ENCODE measurements at regions not wholly inside any gene's neighbourhood (a gene's known extent, or its start where the extent isn't known, plus 50 kb on each side); places are given as distances from the start of the nearest gene placed in this dataset.

DNA sequence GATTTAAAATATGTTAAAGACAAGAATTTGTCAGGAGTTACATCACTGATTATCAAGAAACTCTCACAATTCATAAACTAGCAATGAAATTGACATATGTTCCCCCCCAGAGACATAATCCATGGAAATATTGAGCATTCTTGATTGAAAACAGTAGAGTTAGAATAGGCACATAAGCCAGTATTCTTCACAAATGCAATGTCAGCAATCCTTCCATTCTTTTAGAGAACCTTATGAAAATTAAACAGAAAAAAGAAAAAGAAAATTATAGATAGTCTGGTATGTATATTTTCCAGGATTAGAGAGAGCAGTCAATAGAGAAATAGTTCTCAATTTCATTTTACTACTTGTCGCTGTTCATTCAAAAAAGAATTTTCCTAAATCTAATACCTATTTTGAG lies 458.4 kb downstream of the EFNB2 start:
- ATAC-seq (no peak), DNase-seq (ENCODE audit: low spot score) (no peak)
- Mint-ChIP-seq H3K27me3 (ENCODE audit: insufficient read depth, low read depth, poor library complexity) (no peaks in the 10 kb centered on the region), H3K27ac (no peak overlapping the region), H3K36me3 (ENCODE audit: low read depth) (0 out of 3 replicates have a peak, but pooled peaks cover 4% of the 10 kb centered on the region), H3K4me1 (peaks cover 2% of the 10 kb centered on the region; the same call in 2 of the 3 replicates), H3K9me3 (peaks cover 3% of the 10 kb centered on the region; the same call in 1 of the 3 replicates), H3K4me3 (no peak overlapping the region)
- H4K20me1 ChIP-seq (replicated peaks; ENCODE audit: insufficient read depth): no peaks in the 10 kb centered on the region
- no peaks in the 10 kb centered on the region for H3K9me2 ChIP-seq (ENCODE audit: insufficient read depth)
- no peak overlapping the region for H3K4me3 ChIP-seq
- TF ChIP-seq, protein P1, sequence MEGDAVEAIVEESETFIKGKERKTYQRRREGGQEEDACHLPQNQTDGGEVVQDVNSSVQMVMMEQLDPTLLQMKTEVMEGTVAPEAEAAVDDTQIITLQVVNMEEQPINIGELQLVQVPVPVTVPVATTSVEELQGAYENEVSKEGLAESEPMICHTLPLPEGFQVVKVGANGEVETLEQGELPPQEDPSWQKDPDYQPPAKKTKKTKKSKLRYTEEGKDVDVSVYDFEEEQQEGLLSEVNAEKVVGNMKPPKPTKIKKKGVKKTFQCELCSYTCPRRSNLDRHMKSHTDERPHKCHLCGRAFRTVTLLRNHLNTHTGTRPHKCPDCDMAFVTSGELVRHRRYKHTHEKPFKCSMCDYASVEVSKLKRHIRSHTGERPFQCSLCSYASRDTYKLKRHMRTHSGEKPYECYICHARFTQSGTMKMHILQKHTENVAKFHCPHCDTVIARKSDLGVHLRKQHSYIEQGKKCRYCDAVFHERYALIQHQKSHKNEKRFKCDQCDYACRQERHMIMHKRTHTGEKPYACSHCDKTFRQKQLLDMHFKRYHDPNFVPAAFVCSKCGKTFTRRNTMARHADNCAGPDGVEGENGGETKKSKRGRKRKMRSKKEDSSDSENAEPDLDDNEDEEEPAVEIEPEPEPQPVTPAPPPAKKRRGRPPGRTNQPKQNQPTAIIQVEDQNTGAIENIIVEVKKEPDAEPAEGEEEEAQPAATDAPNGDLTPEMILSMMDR (conservative IDR thresholded peaks at IDR 0.05; ENCODE audit: low read depth in 2 of 2): no peak
- TF ChIP-seq CREB1 (CRISPR knock-in tag; IDR thresholded peaks at IDR 0.05; ENCODE audit: low read depth) (no peak), ZNF114 (CRISPR knock-in tag; IDR thresholded peaks at IDR 0.05) (no peak), EZH2 (IDR thresholded peaks at IDR 0.05; ENCODE audit: low read depth, unreplicated experiment) (no peak), JUNB (IDR thresholded peaks at IDR 0.05; ENCODE audit: unreplicated experiment) (no peak), EZH2phosphoT487 (IDR thresholded peaks at IDR 0.05; ENCODE audit: unreplicated experiment) (no peak), POLR2AphosphoS5 (IDR thresholded peaks at IDR 0.05; ENCODE audit: low read depth) (no peak), STAT1 (IDR thresholded peaks at IDR 0.05; ENCODE audit: unreplicated experiment) (no peak), ZNF331 (CRISPR knock-in tag; IDR thresholded peaks at IDR 0.05; ENCODE audit: low read depth) (no peak), NANOG (IDR thresholded peaks at IDR 0.05; ENCODE audit: borderline replicate concordance) (no peak)
- TF ChIP-seq, protein P2, sequence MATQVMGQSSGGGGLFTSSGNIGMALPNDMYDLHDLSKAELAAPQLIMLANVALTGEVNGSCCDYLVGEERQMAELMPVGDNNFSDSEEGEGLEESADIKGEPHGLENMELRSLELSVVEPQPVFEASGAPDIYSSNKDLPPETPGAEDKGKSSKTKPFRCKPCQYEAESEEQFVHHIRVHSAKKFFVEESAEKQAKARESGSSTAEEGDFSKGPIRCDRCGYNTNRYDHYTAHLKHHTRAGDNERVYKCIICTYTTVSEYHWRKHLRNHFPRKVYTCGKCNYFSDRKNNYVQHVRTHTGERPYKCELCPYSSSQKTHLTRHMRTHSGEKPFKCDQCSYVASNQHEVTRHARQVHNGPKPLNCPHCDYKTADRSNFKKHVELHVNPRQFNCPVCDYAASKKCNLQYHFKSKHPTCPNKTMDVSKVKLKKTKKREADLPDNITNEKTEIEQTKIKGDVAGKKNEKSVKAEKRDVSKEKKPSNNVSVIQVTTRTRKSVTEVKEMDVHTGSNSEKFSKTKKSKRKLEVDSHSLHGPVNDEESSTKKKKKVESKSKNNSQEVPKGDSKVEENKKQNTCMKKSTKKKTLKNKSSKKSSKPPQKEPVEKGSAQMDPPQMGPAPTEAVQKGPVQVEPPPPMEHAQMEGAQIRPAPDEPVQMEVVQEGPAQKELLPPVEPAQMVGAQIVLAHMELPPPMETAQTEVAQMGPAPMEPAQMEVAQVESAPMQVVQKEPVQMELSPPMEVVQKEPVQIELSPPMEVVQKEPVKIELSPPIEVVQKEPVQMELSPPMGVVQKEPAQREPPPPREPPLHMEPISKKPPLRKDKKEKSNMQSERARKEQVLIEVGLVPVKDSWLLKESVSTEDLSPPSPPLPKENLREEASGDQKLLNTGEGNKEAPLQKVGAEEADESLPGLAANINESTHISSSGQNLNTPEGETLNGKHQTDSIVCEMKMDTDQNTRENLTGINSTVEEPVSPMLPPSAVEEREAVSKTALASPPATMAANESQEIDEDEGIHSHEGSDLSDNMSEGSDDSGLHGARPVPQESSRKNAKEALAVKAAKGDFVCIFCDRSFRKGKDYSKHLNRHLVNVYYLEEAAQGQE (IDR thresholded peaks at IDR 0.05; ENCODE audit: unreplicated experiment): no peak
- TF ChIP-seq, protein P3, sequence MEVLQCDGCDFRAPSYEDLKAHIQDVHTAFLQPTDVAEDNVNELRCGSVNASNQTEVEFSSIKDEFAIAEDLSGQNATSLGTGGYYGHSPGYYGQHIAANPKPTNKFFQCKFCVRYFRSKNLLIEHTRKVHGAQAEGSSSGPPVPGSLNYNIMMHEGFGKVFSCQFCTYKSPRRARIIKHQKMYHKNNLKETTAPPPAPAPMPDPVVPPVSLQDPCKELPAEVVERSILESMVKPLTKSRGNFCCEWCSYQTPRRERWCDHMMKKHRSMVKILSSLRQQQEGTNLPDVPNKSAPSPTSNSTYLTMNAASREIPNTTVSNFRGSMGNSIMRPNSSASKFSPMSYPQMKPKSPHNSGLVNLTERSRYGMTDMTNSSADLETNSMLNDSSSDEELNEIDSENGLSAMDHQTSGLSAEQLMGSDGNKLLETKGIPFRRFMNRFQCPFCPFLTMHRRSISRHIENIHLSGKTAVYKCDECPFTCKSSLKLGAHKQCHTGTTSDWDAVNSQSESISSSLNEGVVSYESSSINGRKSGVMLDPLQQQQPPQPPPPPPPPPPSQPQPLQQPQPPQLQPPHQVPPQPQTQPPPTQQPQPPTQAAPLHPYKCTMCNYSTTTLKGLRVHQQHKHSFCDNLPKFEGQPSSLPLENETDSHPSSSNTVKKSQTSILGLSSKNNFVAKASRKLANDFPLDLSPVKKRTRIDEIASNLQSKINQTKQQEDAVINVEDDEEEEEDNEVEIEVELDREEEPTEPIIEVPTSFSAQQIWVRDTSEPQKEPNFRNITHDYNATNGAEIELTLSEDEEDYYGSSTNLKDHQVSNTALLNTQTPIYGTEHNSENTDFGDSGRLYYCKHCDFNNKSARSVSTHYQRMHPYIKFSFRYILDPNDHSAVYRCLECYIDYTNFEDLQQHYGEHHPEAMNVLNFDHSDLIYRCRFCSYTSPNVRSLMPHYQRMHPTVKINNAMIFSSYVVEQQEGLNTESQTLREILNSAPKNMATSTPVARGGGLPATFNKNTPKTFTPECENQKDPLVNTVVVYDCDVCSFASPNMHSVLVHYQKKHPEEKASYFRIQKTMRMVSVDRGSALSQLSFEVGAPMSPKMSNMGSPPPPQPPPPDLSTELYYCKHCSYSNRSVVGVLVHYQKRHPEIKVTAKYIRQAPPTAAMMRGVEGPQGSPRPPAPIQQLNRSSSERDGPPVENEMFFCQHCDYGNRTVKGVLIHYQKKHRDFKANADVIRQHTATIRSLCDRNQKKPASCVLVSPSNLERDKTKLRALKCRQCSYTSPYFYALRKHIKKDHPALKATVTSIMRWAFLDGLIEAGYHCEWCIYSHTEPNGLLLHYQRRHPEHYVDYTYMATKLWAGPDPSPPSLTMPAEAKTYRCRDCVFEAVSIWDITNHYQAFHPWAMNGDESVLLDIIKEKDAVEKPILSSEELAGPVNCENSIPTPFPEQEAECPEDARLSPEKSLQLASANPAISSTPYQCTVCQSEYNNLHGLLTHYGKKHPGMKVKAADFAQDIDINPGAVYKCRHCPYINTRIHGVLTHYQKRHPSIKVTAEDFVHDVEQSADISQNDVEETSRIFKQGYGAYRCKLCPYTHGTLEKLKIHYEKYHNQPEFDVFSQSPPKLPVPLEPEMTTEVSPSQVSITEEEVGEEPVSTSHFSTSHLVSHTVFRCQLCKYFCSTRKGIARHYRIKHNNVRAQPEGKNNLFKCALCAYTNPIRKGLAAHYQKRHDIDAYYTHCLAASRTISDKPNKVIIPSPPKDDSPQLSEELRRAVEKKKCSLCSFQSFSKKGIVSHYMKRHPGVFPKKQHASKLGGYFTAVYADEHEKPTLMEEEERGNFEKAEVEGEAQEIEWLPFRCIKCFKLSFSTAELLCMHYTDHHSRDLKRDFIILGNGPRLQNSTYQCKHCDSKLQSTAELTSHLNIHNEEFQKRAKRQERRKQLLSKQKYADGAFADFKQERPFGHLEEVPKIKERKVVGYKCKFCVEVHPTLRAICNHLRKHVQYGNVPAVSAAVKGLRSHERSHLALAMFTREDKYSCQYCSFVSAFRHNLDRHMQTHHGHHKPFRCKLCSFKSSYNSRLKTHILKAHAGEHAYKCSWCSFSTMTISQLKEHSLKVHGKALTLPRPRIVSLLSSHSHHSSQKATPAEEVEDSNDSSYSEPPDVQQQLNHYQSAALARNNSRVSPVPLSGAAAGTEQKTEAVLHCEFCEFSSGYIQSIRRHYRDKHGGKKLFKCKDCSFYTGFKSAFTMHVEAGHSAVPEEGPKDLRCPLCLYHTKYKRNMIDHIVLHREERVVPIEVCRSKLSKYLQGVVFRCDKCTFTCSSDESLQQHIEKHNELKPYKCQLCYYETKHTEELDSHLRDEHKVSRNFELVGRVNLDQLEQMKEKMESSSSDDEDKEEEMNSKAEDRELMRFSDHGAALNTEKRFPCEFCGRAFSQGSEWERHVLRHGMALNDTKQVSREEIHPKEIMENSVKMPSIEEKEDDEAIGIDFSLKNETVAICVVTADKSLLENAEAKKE (CRISPR knock-in tag; IDR thresholded peaks at IDR 0.05): no peak
- TF ChIP-seq, protein P4, sequence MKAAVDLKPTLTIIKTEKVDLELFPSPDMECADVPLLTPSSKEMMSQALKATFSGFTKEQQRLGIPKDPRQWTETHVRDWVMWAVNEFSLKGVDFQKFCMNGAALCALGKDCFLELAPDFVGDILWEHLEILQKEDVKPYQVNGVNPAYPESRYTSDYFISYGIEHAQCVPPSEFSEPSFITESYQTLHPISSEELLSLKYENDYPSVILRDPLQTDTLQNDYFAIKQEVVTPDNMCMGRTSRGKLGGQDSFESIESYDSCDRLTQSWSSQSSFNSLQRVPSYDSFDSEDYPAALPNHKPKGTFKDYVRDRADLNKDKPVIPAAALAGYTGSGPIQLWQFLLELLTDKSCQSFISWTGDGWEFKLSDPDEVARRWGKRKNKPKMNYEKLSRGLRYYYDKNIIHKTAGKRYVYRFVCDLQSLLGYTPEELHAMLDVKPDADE (IDR thresholded peaks at IDR 0.05): no peak
- H3K36me3 ChIP-seq (ENCODE audit: insufficient read depth): no peaks in the 10 kb centered on the region
- no peak overlapping the region for H3K4me2 ChIP-seq
- H2AFZ ChIP-seq: no peak overlapping the region
- H3K4me1 ChIP-seq (ENCODE audit: insufficient read depth): no peaks in the 10 kb centered on the region
- H3K27me3 ChIP-seq (ENCODE audit: insufficient read depth): no peaks in the 10 kb centered on the region
- H3K27ac ChIP-seq (ENCODE audit: low read depth): no peak overlapping the region
- no peaks in the 10 kb centered on the region for H3F3A ChIP-seq (replicated peaks; ENCODE audit: low read depth)
- no peaks in the 10 kb centered on the region for H3K79me2 ChIP-seq (replicated peaks; ENCODE audit: insufficient read depth)

All from GM23338 (cell line).